DOHH2 (cell line): ENCODE measurements at regions not wholly inside any gene's neighbourhood (a gene's known extent, or its start where the extent isn't known, plus 50 kb on each side); places are given as distances from the start of the nearest gene placed in this dataset.

Experiments used
- H3F3A ChIP-seq: fragments of 200-600 bp; sonication (generic), shearing (Covaris generic); 2 replicates; pipeline ENCODE4 v1.6.0; 2016; ENCODE audit warnings: antibody characterized with exemption, mild to moderate bottlenecking; ENCODE audit not compliant: control insufficient read depth, insufficient read depth
- H3K27ac ChIP-seq: fragments of 200-600 bp; sonication (generic); 2 replicates; pipeline ENCODE4 v1.5.1; 2014; ENCODE audit warnings: low read depth, mild to moderate bottlenecking, low read length, moderate library complexity
- H3K27me3 ChIP-seq: fragments of 200-600 bp; sonication (generic); 2 replicates; pipeline ENCODE4 v1.6.1; 2014; ENCODE audit warnings: mild to moderate bottlenecking, low read length, mixed read lengths; ENCODE audit not compliant: control insufficient read depth
- H3K36me3 ChIP-seq: fragments of 200-600 bp; sonication (generic); 2 replicates; pipeline ENCODE4 v1.6.1; 2014; ENCODE audit warnings: mild to moderate bottlenecking, low read length, moderate library complexity, mixed read lengths; ENCODE audit not compliant: control insufficient read depth
- H3K4me1 ChIP-seq: fragments of 200-600 bp; sonication (generic); 2 replicates; pipeline ENCODE4 v1.6.1; 2014; ENCODE audit warnings: mild to moderate bottlenecking, low read length, mixed read lengths; ENCODE audit not compliant: control insufficient read depth
- H3K4me2 ChIP-seq: fragments of 200-600 bp; sonication (generic); 2 replicates; pipeline ENCODE4 v1.6.0; 2014; ENCODE audit warnings: mild to moderate bottlenecking, low read length, moderate library complexity
- H3K4me3 ChIP-seq: fragments of 200-600 bp; sonication (generic); 2 replicates; pipeline ENCODE4 v1.5.1; 2014; ENCODE audit warnings: mild to moderate bottlenecking, low read length, mixed read lengths
- H3K79me2 ChIP-seq: fragments of 200-600 bp; sonication (generic); 2 replicates; pipeline ENCODE4 v1.6.1; 2014; ENCODE audit warnings: mild to moderate bottlenecking, low read length, mixed read lengths; ENCODE audit not compliant: control insufficient read depth
- H3K9me2 ChIP-seq: fragments of 200-600 bp; sonication (generic); replicated peaks from 2 replicates; pipeline ENCODE4 v1.6.1; 2014; ENCODE audit warnings: mild to moderate bottlenecking, low read length, mixed read lengths; ENCODE audit not compliant: control insufficient read depth
- H3K9me3 ChIP-seq: fragments of 200-600 bp; sonication (generic); 2 replicates; pipeline ENCODE4 v1.6.1; 2014; ENCODE audit warnings: antibody characterized with exemption, low read length, mixed read lengths; ENCODE audit not compliant: control insufficient read depth, insufficient read depth
- H4K20me1 ChIP-seq: fragments of 200-600 bp; sonication (generic); 2 replicates; pipeline ENCODE4 v1.6.0; 2014; ENCODE audit warnings: low read depth, mild to moderate bottlenecking, antibody characterized with exemption, low read length, moderate library complexity; ENCODE audit not compliant: control insufficient read depth, insufficient read depth
- CTCF ChIP-seq: fragments of 200-600 bp; sonication (generic); IDR thresholded peaks from one replicate; pipeline ENCODE4 v1.5.1; 2014; ENCODE audit warnings: antibody characterized with exemption, mild to moderate bottlenecking, low read depth, low read length; ENCODE audit not compliant: poor library complexity, severe bottlenecking
- EZH2phosphoT487 ChIP-seq: fragments of 200-600 bp; sonication (generic); IDR thresholded peaks from 2 replicates; pipeline ENCODE4 v1.6.1; 2017; ENCODE audit warnings: borderline replicate concordance, mild to moderate bottlenecking, antibody characterized with exemption, low read length, moderate library complexity, mixed read lengths

- H3K4me3 ChIP-seq: no peak overlapping the region
- H3K9me3 ChIP-seq: no peaks in the 10 kb centered on the region
- H3K4me1 ChIP-seq: no peaks in the 10 kb centered on the region
- TF ChIP-seq EZH2phosphoT487 (no peak), CTCF (no peak)
- H3K36me3 ChIP-seq: no peaks in the 10 kb centered on the region
- no peaks in the 10 kb centered on the region for H3F3A ChIP-seq
- no peaks in the 10 kb centered on the region for H4K20me1 ChIP-seq
- no peak overlapping the region for H3K27ac ChIP-seq
- H3K79me2 ChIP-seq: no peaks in the 10 kb centered on the region
- H3K9me2 ChIP-seq: no peaks in the 10 kb centered on the region; the same call in 1 of the 2 replicates
- no peaks in the 10 kb centered on the region for H3K27me3 ChIP-seq
- H3K4me2 ChIP-seq: no peak overlapping the region
These were observed 741.8 kb downstream of the IGSF11 start for GRCh38 chr3:118292841-118293240.

GRCh38 chr3:118298133-118298532 is 736.5 kb downstream of the IGSF11 start:
- H3F3A ChIP-seq: no peaks in the 10 kb centered on the region
- H3K27me3 ChIP-seq: no peaks in the 10 kb centered on the region
- H4K20me1 ChIP-seq: no peaks in the 10 kb centered on the region
- TF ChIP-seq EZH2phosphoT487 (no peak), CTCF (no peak)
- H3K27ac ChIP-seq: no peak overlapping the region
- H3K4me3 ChIP-seq: no peak overlapping the region
- H3K9me3 ChIP-seq: no peaks in the 10 kb centered on the region
- H3K36me3 ChIP-seq: no peaks in the 10 kb centered on the region
- no peaks in the 10 kb centered on the region; the same call in 1 of the 2 replicates for H3K9me2 ChIP-seq
- no peaks in the 10 kb centered on the region for H3K4me1 ChIP-seq
- H3K4me2 ChIP-seq: no peak overlapping the region
- no peaks in the 10 kb centered on the region for H3K79me2 ChIP-seq

GRCh38 chr3:118304557-118304956 is 730.1 kb downstream of the IGSF11 start:
- no peaks in the 10 kb centered on the region for H3K9me2 ChIP-seq
- H3K4me3 ChIP-seq: no peak overlapping the region
- no peak overlapping the region for H3K4me2 ChIP-seq
- no peaks in the 10 kb centered on the region for H3K4me1 ChIP-seq
- H3K79me2 ChIP-seq: no peaks in the 10 kb centered on the region
- H3K9me3 ChIP-seq: no peaks in the 10 kb centered on the region
- H3K27me3 ChIP-seq: no peaks in the 10 kb centered on the region
- TF ChIP-seq CTCF (no peak), EZH2phosphoT487 (no peak)
- no peaks in the 10 kb centered on the region for H4K20me1 ChIP-seq
- H3K36me3 ChIP-seq: no peaks in the 10 kb centered on the region
- no peaks in the 10 kb centered on the region for H3F3A ChIP-seq
- no peak overlapping the region for H3K27ac ChIP-seq
